OCI-M2 (cell line): ENCODE measurements at regions not wholly inside any gene's neighbourhood (a gene's known extent, or its start where the extent isn't known, plus 50 kb on each side); places are given as distances from the start of the nearest gene placed in this dataset.
"Not testable (repeated sequence)": the region's sequence is repeated elsewhere in the genome, so short reads cannot be mapped to it uniquely, and the experiment has no call there.

Experiments used
- DNase-seq: peaks from one replicate; lab custom pipeline; 2025; ENCODE audit not compliant: unreplicated experiment; lab: John Stamatoyannopoulos, UW

DNA sequence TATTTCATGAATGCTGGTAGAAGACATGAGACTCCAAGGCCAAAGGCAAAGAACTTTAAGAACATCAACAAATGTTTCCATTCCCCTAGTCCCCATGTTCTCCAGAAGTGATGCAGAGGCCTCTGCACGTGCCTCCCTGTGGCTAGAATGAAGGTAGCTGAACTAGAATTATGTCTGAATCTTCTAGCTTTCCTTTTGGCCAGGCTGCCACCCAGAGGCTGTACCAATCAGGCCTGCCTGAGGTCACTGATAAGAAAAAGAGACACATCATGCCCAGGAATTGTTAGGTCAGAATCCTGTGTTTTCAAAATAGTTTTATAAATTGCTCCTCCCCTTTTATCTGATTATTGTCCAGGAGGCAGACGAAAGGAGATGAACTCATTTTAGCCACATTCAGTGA is 188.0 kb upstream of the SLC16A7 start:
- DNase-seq, result no peak

DNA sequence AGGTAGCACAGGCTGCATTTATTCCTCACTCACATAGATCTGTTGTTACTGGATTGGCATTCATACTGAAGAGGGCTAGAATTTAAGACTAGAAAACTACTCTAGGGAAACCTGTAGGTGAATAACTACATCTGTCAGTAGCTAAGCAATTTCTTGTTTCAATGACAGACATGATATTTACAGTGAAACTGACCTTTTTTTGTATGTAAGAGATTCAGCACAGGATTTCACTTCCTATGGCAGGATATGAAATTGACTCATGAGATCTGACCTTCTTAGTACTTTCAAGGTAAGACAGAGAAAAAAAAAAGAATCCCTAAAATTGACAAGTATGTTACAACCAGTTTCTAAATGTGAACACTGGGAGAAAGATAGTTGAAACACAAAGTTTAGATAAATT is 189.8 kb upstream of the SLC16A7 start:
- no peak for DNase-seq

DNA sequence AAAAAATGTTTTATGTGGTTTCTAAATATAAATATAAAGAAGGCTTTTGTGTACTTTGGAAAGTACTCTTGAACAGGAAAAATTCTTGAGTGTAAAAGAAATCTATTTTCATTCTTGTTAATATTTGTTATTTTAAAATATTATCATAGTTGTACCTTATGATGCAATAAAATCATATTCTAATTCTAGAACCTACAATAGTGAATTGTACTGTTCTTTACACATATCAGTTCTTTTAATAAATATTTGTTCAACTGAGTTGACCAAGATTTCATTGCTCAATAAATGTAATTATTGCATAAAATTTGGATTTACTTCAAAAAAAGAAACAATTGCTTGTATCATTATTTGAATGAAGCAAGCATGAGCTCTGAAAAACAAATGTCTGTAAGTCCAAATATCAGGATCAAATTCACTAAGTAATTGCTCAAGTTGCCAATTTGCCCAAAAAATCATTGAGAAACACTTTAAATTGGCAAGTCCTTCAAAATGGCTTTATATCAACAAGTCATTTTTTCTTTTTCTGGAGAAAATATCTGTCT is 191.6 kb upstream of the SLC16A7 start:
- no peak for DNase-seq

DNA sequence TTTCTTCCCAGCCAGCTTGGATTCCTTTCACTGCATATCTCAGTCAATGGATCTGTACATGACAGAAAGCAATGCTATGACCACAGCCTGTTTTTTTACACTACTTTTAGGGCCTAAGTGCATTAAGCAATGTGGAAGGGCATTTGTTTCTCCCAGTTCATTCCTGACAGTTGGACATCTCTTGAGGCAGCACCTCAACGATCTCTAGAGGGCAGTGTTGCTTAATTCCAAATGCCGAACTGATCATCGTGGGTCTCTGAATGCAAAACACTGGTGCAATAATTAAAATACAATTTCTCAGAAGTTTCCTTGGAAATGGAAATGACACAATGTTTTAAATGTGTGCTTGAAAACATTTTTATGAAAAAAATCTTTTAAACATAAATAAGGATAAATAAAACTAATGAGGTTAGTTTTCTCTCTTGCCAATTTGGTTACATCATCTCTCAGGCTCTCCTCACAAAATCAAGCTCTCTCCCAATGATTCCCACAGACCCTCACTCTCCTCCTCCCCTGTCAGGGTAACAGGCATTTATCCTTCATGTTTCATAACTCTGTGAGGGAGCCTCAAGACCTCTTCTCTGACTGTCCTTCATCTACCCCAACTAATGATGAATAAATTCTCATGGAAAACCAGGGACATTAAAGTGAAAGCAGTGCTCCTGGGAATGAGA is 192.4 kb upstream of the SLC16A7 start:
- no peak for DNase-seq

DNA sequence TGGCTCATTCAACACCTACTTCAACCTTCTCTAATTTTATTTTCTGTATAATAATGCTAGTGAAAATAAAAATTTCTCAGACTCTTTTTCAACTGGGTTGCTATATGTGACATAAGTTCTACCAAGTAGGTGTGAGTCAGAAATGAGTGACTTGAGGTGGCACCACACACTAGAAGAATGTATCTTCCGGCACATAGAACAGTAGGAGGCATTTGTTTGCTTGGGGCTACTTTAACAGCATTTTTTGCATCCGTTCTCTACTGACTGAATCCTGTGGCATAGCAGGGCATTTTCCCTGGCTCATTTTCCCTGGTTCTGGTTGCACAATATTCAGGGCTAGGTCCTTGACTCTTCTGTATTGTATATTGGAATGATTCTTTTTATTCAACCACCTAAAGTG is 194.0 kb upstream of the SLC16A7 start:
- DNase-seq, result no peak

DNA sequence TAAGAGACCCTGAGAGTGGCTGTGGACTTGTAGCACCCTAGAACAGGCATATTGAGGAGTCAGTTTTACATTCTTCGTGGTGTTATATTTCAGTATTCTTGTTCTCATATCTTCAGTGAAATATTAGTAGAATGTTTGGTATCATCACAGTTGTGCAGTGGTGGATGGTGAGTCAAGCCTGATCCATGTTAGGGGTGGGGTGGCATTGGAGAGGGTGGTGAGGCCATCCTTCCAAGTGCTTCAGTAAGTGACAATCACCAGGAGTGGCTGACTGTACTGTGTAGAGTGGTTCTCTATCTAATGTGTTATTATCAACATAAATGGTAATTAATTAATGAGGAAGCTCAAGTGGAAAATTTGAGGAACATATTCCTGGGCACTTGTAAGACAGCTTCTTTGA is 197.7 kb upstream of the SLC16A7 start:
- no peak for DNase-seq

DNA sequence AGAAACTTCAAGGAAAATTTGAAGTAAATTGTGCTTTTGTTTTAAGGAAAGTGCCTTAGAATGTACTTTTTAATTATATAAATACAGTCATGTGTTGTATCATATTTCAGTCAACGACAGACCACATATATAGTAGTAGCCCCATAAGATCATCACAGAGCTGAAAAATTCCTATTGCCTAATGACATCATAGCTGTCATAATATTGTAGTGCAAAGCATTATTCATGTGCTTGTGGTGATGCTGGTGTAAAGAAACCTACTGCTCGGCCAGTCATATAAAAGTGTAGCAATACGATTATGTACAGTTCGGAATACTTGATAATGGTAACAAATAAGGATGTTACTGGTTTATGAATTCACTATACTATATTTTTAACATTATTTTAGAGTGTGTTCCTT is 198.9 kb upstream of the SLC16A7 start:
- no peak for DNase-seq

DNA sequence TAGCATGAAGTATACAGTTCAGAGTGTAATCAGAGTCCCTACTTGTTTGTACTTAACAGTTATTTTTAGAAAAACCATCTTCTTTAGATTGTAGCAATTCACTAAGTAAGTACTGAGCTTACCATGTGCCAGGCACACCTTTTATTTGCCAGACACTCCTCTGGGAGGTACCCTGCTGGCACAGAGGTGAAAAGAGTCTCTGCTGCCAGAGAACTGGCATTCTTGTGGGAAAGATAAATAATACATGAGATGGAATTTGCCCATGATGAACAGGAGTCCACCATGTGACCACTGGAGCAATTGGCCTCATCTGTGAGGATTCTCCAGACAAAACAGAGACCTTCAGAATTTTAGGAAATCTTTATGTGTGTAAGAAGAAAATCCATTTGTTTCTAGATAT is 199.3 kb upstream of the SLC16A7 start:
- no peak for DNase-seq

DNA sequence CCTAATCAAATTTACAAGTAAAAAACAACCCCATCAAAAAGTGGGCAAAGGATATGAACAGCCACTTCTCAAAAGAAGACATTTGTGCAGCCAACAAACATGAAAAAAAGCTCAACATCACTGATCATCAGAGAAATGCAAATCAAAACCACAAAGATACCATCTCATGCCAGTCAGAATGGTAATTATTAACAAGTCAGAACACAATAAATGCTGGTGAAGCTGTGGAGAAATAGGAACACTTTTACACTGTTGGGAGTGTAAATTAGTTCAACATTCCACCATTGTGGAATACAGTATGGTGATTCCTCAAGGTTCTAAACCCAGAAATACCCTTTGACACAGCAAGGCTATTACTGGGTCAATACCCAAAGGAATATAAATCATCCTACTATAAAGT is 200.5 kb upstream of the SLC16A7 start:
- DNase-seq, result not testable (repeated sequence)

DNA sequence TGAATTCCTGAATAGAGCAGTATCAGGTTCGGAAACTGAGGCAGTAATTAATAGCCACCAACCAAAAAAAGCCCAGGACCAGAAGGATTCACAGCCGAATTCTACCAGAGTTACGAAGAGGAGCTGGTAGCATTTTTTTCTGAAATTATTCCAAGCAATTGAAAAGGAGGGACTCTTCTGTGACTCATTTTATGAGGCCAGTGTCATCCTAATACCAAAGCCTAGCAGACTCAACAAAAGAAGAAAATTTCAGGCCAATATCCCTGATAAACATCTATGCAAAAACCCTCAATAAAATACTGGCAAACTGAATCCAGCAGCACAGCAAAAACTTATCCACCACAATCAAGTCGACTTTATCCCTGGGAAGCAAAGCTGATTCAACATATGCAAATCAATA is 202.3 kb upstream of the SLC16A7 start:
- DNase-seq, result no peak

DNA sequence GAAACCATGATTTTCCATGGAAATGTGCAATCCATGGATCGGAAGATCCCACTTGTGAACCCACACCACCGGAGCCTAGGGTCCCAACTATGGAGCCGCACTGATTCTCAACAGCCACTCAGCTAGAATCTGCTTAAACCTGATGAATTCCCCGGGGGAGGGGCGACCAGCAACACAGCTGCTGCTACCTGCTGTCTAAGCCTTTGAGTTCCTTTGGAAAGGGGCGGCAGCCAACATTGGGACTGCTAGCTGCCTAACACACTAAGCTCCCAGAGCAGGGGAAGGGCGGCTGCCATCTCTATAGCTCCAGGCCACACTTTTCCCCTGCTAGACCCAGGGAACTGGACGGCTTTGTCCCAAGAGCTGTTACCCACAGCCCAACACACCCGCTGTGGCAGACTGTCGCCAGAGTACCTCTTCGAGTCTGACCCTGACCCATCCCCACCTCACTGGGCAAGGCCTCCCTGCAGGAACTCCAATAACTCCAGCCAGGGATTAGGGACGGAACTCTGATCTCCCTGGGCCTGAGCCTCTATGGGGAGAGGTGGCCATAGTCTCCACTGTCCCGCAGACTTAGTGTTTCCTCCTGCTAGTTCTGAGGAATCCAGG is 205.8 kb upstream of the SLC16A7 start:
- DNase-seq, result no peak

DNA sequence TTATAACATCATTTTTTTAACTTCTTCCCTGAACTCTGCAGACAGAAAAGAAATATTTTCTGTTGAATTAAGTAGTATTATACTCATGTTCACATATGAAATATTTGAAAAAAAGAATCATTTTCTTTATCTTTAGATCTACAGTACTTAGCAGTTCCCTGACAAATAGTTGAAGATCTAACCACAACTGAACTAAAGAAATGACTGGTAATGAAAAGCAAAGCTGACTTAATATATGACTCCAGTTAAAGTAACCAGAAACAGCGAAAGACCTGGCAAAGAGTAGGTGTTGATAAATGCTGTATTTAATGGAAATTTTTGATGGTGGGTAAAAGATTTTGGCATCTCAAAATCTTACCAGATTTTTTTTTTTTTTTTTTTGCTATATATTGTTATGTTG is 207.1 kb upstream of the SLC16A7 start:
- no peak for DNase-seq

DNA sequence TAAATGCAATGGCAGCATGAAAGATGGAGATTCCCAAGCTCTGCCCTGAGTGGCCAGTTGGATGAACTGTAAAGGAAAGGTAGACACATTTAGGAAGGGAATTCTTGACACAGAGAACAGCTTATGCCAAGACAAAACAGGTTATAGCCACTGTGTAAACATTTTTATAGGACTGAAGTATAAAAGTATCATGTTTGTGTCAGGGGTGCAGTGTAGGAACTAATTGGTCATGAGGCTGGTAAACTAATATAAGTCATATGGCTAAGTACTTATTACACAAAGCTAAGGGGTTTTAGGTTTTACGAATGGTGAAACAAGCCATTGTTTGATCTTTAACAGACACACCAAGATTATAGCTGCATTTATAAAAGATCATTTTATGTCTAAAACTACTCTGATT is 207.7 kb upstream of the SLC16A7 start:
- no peak for DNase-seq

DNA sequence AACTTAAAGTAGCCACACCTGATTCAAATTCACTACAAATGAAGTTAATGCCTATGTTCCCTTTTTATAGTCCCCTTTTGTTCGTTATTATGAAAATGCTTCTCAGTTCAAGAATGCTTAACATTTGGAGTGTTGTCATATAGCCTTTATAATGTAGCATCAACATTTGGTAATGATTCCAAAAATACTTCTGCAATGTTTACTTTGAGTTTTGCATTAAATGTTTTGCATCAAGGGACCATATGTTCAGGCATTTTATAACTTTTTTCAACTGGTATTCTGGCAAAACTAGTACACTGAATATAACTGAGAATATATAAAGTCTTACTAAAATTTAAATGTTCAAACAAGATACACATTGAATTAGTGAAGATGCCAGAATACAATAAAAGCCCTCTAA is 209.6 kb upstream of the SLC16A7 start:
- DNase-seq, result no peak

DNA sequence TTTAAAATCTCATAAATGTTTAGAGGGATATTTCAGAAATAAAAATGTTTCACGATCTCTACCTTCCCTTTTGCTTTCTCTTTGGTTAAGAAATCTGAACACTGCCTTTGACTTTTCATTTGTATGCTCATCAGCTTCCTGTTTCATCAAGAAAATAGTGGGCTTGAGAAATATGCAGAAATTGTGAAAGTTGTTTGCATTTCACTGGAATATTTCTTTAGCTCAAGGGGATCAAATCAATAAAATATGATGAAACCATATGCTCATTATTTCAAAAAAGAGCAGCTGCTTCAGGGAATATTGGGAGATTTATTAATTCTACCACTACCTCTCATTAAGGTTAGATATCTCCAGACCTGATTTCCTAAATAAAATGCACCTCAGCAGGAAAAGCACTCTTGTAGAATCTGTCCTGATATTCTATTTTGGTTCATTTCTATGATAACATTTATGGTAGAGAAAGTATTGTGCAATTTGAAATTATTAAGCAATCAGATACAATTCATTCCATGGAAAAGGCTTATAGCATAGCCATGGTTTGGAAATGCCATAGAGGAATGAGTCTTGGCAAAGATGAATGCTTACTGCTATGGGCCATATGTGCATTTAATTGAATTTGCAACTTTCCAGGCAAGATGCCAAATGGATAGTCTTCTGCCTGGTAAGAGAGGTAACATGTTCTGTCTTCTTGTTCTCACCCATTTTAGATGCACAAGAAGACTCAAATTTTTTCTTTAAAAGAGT is 212.6 kb upstream of the SLC16A7 start:
- DNase-seq, result no peak

DNA sequence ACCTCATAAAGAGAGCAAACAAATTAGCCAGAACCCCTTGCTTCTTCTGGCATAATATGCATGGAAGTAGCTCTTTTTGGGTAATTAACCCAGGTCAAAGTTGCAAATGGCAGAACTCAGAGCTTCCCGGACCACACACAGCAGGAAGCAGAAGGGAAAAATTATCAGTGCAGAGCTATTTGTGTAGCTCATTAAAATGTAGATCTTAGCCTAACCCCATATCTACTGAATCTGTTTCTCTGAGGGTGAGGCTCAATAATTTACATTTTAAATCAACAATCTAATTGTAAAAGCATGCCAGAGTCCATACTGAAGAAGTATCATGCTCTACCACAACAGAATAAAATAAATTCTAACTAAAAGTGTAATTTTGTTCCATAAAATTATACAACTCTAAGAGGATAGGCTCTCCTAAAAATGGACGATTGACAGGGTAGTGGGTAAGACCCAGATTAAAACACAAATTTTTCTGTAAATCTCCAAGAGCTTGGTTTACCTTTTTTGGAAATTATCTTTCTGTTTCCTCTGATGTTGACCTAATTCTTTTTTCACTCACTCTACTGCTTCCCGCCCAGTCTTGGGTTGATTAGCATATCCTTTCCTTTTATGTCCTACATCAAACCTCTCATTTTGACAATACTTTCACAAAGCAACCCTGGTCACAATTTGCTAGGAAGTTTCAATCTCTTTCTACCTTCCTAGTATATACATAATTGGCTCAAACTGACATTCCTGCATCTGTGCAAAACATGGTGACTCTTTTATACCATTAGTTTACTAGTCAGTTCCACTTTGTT is 213.3 kb upstream of the SLC16A7 start:
- DNase-seq, result no peak

DNA sequence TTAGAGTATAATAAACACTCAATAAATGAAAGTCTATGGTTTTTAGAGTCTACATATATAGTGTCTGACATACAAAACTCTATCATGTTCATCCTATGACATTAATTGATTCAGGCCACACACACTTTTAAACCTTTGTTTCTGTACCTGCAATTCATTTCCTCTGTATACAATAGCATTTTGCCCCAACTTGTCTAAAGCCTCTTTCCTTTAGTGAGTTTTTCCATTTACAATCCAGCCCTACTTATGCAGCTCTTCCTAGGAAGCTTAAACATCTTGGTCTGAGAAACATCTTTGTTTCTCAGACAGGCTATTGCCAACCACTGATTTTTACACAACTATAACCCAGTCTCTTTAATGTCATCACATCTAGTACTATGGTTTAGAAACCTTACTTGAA is 214.7 kb upstream of the SLC16A7 start:
- DNase-seq, result no peak

DNA sequence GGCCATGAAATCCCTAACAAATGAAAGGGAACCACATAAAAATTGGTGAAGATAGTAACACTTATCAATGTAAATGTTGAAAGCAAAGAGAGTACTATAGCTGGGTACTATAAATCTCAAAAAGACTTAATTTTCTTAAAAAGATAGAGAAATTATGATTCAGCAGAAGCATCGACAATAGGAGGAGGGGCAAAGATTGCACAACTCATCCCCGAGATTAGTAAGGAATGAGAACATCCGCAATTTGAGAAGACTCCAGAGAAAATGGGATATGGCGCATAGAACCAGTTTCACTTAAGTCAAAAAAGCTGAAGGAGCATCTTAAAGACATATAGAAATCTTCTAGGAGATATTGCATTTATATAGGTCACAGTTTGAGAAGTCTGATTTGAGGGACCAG is 220.2 kb upstream of the SLC16A7 start:
- DNase-seq, result no peak

DNA sequence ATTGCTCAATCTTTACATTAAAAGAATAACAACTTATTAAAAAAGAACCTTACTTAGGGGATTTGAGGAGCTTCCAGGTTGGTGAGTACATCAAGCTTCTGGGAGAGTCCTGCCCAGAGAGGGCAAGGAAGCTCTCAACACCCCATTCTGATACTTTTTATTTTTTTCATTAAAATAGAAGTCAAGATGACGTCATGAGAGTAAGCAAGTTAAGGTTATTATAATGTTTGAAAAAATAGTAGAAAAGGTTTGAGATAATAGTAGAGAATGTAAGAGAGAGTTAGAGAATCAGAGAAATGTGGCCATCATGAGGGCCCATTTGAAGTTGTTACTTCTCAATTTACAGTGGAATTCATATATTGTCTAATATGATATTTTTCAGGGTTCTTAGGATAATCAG is 221.0 kb upstream of the SLC16A7 start:
- no peak for DNase-seq

DNA sequence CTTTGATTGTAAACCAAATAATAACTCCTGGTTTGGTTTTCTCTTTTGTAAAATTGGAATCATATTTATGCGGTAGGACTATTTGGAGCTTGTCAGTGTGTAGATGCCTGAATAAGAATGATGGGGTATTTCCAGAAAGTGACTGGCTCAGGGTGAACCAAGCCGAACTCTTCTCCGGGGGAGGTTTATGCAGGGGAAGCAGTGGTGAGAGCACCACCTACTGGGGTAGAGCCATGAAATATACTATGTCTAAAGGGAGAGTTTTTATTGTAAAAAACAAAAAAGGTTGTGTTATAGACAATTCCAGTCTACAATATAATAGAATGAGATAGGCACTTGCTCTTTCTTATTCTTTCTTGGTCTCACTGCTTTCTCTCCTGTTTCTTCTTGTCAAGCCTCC is 222.9 kb upstream of the SLC16A7 start:
- no peak for DNase-seq

DNA sequence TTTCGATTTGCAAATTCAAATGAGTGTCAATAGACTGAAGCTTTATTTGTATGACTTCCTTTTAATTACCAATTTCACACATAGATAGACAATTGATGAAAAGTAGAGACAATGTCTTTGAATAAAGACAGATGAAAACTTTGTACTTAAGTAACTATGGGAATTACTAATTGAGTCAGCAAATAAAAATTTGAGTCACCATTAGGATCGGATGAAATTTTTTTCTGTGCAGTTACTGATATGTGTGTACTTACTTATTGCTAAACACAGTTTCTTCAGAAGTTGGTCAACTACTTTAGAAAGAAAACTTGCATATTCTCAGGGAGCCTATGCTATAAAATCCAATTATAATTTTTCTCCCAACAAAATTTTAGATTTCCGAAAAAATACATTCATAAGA is 224.9 kb upstream of the SLC16A7 start:
- DNase-seq, result no peak
